GM20000 (cell line): ENCODE measurements at regions not wholly inside any gene's neighbourhood (a gene's known extent, or its start where the extent isn't known, plus 50 kb on each side); places are given as distances from the start of the nearest gene placed in this dataset.
"Not testable (repeated sequence)": the region's sequence is repeated elsewhere in the genome, so short reads cannot be mapped to it uniquely, and the experiment has no call there.

Experiments
- DNase-seq: peaks from one replicate; pipeline ENCODE4 v3.0.0; 2012; ENCODE audit warnings: low spot score
- CTCF ChIP-seq: IDR thresholded peaks from 2 replicates; pipeline ENCODE4 v1.5.1; 2012; ENCODE audit warnings: mild to moderate bottlenecking, control low read depth; ENCODE audit errors: extremely low read depth, missing control alignments

GRCh38 chrX:99988532-99988931 is 421.5 kb downstream of the PCDH19 start:
- not testable (repeated sequence) for DNase-seq

DNA sequence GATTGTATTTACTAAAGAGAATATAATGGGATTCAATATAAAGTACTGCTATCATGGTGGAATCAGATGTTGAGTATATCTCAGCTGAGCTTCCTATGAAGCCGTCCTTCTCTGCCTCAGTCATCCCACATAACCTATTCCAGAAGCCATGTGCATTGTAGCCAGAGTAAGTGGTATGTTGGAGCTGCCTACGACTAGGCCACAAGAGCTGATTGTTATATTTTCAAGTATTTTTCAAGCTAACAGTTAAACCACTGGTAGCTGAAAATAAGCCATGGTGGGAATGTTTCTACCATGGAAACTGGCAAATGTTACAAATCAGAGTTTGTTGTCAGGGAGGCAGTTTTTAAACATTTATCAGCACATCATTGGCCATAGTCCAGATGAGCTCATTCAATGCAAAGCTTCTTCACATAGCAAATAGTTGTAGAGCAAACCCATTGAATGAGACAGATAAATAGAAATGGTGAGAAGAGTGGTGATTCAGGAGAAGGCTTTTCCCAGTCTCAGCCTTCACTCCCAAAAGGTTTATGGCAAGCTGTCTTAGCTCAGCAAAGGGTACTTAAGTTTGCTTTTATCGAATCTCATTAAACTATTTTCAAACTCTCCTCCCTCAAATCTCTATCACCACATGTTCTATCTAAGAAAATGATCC is 436.4 kb downstream of the PCDH19 start:
- no peak for DNase-seq
- TF ChIP-seq CTCF, result no peak

DNA sequence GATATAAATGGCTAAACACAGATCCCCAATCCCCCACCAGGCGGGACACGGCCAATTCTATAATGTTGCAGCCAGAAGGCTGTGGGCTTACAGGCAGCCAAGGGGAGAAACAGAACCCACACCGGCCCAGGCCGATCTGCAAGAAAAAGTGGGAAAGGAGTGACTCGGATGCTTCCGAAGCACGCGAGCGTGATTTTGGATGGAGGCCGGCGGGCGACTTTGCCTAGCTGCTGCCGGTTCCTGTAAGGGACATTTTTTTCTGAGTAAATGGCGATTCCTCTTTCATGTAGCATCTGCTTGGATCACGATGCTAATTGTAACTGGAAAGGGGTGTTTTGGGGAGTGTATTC is 470.2 kb downstream of the PCDH19 start:
- no peak for DNase-seq
- no peak for TF ChIP-seq CTCF

DNA sequence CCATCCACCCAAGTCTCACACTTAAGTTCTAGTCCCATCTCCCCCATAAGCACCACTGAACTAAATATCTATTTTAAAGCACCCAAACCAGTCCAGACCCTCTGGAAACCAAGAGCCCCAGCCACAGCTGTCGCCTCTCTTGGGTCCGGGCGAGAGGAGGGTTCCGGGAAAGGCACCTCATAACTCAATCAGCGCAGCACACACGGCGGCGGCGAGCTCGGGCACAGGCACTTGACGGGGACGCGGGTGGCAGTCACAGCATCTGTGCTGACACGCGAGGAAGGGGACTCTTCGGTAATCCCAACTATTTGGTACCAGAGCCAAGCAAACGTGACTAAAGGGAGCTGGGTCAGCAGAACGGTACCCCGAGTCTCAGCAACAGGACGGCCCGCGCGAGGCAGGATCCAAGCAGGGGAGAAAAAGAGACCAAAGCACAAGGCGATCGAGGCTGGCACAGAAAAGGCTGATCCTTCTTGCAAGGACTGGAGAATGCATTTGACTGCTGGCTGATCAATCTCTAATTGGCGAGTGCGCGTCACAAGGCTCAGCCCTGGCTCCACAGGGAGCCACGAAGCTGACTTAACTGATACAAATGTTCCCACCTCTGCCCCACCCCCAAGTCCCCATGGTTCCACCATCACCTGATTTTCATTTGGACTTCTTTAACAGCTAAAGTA is 470.7 kb downstream of the PCDH19 start:
- DNase-seq, result not testable (repeated sequence)

- no peak for DNase-seq
- no peak for TF ChIP-seq CTCF
These were observed 471.6 kb downstream of the PCDH19 start for GRCh38 chrX:99938464-99938863.

- TF ChIP-seq CTCF, result no peak
- no peak for DNase-seq
These were observed 476.2 kb downstream of the PCDH19 start for GRCh38 chrX:99933865-99934264.

DNA sequence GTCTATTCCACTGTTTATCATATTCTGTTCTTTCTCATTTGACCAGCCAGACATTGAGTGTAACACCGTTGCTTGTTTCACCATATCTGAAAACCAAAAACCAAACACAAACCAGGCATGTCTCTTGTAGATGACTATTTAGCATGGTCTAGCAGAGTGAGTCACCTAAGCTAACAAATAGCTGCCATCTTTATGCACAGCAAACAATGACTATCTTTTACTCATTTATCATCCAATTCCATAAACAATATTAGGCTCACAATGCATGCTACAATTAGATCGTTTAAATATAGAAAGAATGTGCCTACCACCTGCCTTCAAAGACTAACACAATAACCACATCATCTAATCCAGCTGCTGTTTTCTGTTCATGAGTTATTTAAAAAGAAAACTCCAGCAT is 495.4 kb downstream of the PCDH19 start:
- DNase-seq, result no peak
- no peak for TF ChIP-seq CTCF

- TF ChIP-seq CTCF, result no peak
- no peak for DNase-seq
These were observed 496.5 kb downstream of the PCDH19 start for GRCh38 chrX:99913611-99914010.
